ENCODE measurements at regions not wholly inside any gene's neighbourhood (a gene's known extent, or its start where the extent isn't known, plus 50 kb on each side); places are given as distances from the start of the nearest gene placed in this dataset.

DNA sequence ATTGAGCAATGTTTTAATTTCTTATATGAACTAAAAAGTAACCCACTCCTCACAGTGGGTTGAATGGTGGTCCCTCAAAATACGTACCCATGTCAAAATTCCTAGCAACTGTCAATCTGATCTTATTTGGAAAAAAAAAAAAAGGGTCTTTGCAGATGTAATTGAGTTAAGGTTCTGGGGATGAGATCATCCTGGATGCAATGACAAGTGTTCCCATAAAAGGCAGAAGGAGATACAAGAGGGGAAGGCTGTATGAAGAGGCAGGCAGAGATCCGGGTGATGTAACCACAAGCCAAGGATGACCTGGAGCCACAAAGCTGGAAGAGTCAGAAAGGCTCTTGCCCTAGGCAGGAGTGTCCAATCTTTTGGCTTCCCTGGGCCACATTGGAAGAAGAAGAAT, 516.3 kb upstream of the MKI67 start:
- Histone ChIP-seq H3K27me3 (ENCODE audit: control insufficient read depth in 2 of 2, insufficient read depth in 2 of 2, low read length in 2 of 2) (no peaks in the 10 kb centered on the region), H3K36me3 (ENCODE audit: control insufficient read depth in 2 of 2, extremely low read depth in 1 of 2, insufficient read depth in 2 of 2, low read length in 2 of 2) (no peaks in the 10 kb centered on the region), H3K4me2 (ENCODE audit: insufficient read depth, low read length) (no peak overlapping the region), H4K20me1 (replicated peaks; ENCODE audit: control insufficient read depth, extremely low read depth, insufficient read depth, low read length) (no peaks in the 10 kb centered on the region), H3K9ac (replicated peaks; ENCODE audit: extremely low read depth, insufficient read depth, low read length) (no peak overlapping the region), H3K79me2 (ENCODE audit: control insufficient read depth, insufficient read depth, low read length) (no peaks in the 10 kb centered on the region), H3K27ac (ENCODE audit: insufficient read depth, low read depth, low read length) (no peak overlapping the region), H2AFZ (ENCODE audit: low read depth, low read length) (no peak overlapping the region), H3K4me3 (replicated peaks in 1 of 3; ENCODE audit: insufficient read depth in 1 of 3, low read depth in 1 of 3, low read length in 3 of 3) (no peak overlapping the region), H3K9me3 (replicated peaks; ENCODE audit: control insufficient read depth, insufficient read depth, low read length) (no peaks in the 10 kb centered on the region), H3K4me1 (ENCODE audit: control insufficient read depth, extremely low read depth, insufficient read depth, low read length) (no peaks in the 10 kb centered on the region), H3K9me1 (replicated peaks; ENCODE audit: control insufficient read depth, extremely low read depth, insufficient read depth, low read length) (no peaks in the 10 kb centered on the region)
- dilution Hi-C loops (cut with MboI; ENCODE audit: extremely low pct_ligation_motif_present, low sequenced_read_pairs): no loop called here
- DNase-seq (ENCODE audit: low read depth, low spot score) (no peak), FAIRE-seq (no peak)
- CTCF ChIA-PET: no interaction called here
- no TSS peak for BruUV-seq (replicated peaks)
- POLR2A ChIA-PET: no interaction called here
- intact Hi-C loops (cut with micrococcal nuclease): no loop called here
- TF ChIP-seq JUN (IDR thresholded peaks at IDR 0.05; ENCODE audit: borderline replicate concordance, insufficient read depth, insufficient read length, low read depth) (no peak), POLR2AphosphoS5 (IDR thresholded peaks at IDR 0.05; ENCODE audit: insufficient read depth, low read depth, low read length) (no peak), POLR2A (IDR thresholded peaks at IDR 0.05; ENCODE audit: low read depth, low read length) (no peak), FOS (IDR thresholded peaks at IDR 0.05; ENCODE audit: borderline replicate concordance, insufficient read depth, low read length) (no peak), EZH2 (IDR thresholded peaks at IDR 0.05; ENCODE audit: borderline replicate concordance, low read depth, low read length, severe bottlenecking) (no peak), MYC (IDR thresholded peaks at IDR 0.05; ENCODE audit: low read depth, low read length) (no peak), GATA2 (IDR thresholded peaks at IDR 0.05; ENCODE audit: insufficient read depth, insufficient read length, low read depth, low read length) (no peak)
- TF ChIP-seq, protein P1, sequence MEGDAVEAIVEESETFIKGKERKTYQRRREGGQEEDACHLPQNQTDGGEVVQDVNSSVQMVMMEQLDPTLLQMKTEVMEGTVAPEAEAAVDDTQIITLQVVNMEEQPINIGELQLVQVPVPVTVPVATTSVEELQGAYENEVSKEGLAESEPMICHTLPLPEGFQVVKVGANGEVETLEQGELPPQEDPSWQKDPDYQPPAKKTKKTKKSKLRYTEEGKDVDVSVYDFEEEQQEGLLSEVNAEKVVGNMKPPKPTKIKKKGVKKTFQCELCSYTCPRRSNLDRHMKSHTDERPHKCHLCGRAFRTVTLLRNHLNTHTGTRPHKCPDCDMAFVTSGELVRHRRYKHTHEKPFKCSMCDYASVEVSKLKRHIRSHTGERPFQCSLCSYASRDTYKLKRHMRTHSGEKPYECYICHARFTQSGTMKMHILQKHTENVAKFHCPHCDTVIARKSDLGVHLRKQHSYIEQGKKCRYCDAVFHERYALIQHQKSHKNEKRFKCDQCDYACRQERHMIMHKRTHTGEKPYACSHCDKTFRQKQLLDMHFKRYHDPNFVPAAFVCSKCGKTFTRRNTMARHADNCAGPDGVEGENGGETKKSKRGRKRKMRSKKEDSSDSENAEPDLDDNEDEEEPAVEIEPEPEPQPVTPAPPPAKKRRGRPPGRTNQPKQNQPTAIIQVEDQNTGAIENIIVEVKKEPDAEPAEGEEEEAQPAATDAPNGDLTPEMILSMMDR (IDR thresholded peaks at IDR 0.05; ENCODE audit: extremely low read depth in 1 of 2, insufficient read depth in 1 of 2, low read depth in 1 of 2, low read length in 2 of 2): no peak
- TF ChIP-seq, protein P2, sequence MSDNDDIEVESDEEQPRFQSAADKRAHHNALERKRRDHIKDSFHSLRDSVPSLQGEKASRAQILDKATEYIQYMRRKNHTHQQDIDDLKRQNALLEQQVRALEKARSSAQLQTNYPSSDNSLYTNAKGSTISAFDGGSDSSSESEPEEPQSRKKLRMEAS (IDR thresholded peaks at IDR 0.05; ENCODE audit: insufficient read depth, insufficient read length): no peak
